ENCODE measurements at regions not wholly inside any gene's neighbourhood (a gene's known extent, or its start where the extent isn't known, plus 50 kb on each side); places are given as distances from the start of the nearest gene placed in this dataset.
"Not testable (repeated sequence)": the region's sequence is repeated elsewhere in the genome, so short reads cannot be mapped to it uniquely, and the experiment has no call there.

- DNase-seq, result peak; percentile 38
These were observed 51.7 kb downstream of the FAM50B start for GRCh38 chr6:3900744-3901336.

- no peak for DNase-seq
These were observed 53.9 kb downstream of the FAM50B start for GRCh38 chr6:3902871-3903648.

GRCh38 chr6:3904518-3904917, 55.3 kb downstream of the FAM50B start:
- no peak for DNase-seq

GRCh38 chr6:3905945-3906845, 57.0 kb downstream of the FAM50B start:
- DNase-seq, result peak; percentile 36

- DNase-seq, result no peak
These were observed 57.6 kb downstream of the FAM50B start for GRCh38 chr6:3906846-3907151.

GRCh38 chr6:3908223-3908622, 59.0 kb downstream of the FAM50B start:
- no peak for DNase-seq

GRCh38 chr6:3908961-3909360, 59.8 kb downstream of the FAM50B start:
- no peak for DNase-seq

- no peak for DNase-seq
These were observed 61.0 kb downstream of the FAM50B start for GRCh38 chr6:3910106-3910663.

GRCh38 chr6:3911130-3911529, 62.0 kb downstream of the FAM50B start:
- no peak for DNase-seq

GRCh38 chr6:3911614-3912336, 62.6 kb downstream of the FAM50B start:
- peak; percentile 59 for DNase-seq

GRCh38 chr6:3912361-3913076, 63.3 kb downstream of the FAM50B start:
- DNase-seq, result no peak

GRCh38 chr6:3913077-3913957, 64.1 kb downstream of the FAM50B start:
- peak; percentile 90 for DNase-seq

GRCh38 chr6:3913958-3914337, 64.8 kb downstream of the FAM50B start:
- no peak for DNase-seq

GRCh38 chr6:3915076-3915791, 66.1 kb downstream of the FAM50B start:
- no peak for DNase-seq

- no peak for DNase-seq
These were observed 67.0 kb downstream of the FAM50B start for GRCh38 chr6:3916211-3916610.

- DNase-seq, result not testable (repeated sequence)
These were observed 67.6 kb downstream of the FAM50B start for GRCh38 chr6:3916749-3917148.

- DNase-seq, result no peak
These were observed 69.3 kb downstream of the FAM50B start for GRCh38 chr6:3918469-3918868.

- DNase-seq, result peak; percentile 56
These were observed 70.0 kb downstream of the FAM50B start for GRCh38 chr6:3919130-3919628.

- no peak for DNase-seq
These were observed 70.7 kb downstream of the FAM50B start for GRCh38 chr6:3919849-3920248.

GRCh38 chr6:3920321-3920720, 71.1 kb downstream of the FAM50B start:
- DNase-seq, result no peak

Data from DMS53 (cell line).